A172 (cell line): ENCODE measurements at regions not wholly inside any gene's neighbourhood (a gene's known extent, or its start where the extent isn't known, plus 50 kb on each side); places are given as distances from the start of the nearest gene placed in this dataset.
A peak's percentile ranks its signal among the peaks of the same experiment; 100 is the strongest.

Experiments used
- DNase-seq: peaks from one replicate; pipeline ENCODE4 v3.0.0-alpha.2; 2015; ENCODE audit warnings: low spot score

DNA sequence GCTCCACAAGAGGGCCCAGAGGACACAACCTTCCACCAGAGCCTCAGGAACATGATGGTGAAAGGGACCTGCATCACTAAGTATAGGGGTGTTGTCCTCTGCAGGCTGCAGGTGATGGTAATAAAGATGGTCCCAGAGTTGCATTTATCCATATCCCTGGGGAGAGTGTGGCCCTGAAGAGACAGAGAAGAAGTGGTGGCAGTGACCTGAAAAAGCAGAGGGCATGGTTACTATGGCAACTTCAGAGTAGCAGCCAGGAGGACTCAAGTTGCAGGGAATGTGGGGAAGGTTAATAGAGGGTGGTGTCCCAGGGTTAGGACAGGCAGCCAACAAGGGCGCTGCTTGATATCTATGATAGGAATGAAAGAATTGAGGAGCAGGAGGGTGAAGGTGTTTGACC lies 57.1 kb downstream of the HLA-A start:
- DNase-seq = no peak

DNA sequence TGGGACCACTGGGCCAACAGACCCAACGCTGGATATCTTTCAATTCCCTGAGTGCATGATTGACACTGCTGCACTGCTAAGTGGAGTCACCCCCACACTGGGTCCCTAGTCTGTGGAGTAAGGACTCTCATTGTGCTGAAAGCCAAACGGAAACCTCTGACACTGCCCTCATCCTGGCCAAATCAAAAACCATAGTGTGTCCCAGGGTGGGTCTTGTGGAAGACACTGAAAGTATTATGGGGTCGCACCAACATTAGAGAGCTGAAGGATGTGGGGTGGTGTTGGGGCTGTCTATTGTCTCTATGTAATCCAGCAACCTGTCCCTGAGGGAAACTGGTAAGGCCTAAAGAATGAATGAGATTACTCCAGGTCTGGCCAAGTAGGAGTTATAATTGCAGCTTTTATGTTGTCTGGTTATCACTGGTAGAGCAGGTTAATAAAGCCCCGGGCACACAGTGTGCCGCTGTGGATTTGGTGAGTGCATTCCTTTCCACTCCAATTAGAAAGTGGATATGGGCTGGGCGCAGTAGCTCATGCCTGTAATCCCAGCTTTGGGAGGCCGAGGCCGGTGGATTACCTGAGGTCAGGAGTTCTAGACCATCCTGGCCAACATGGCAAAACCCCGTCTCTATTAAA lies 57.9 kb downstream of the HLA-A start:
- no peak for DNase-seq

DNA sequence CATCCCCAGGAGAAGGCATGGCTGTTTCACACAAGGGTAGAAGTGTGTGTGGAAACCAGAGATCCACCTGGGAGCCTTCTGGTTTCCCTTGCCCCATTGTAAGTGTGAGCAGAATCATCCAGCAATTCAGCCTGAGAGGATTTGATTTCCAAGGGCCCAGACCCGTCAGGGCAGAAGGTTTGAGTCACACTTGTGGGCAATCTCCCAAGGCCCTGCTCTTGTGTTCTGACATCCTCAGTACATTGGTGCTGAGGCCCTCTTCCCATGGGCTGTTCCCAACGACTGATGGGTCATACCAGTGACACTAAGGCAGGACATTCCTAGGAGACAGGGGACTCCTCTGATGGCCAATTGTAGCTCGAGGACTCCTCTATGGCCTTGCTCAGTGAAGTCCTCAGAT lies 58.2 kb upstream of the POLR1H start:
- DNase-seq = peak; percentile 13

DNA sequence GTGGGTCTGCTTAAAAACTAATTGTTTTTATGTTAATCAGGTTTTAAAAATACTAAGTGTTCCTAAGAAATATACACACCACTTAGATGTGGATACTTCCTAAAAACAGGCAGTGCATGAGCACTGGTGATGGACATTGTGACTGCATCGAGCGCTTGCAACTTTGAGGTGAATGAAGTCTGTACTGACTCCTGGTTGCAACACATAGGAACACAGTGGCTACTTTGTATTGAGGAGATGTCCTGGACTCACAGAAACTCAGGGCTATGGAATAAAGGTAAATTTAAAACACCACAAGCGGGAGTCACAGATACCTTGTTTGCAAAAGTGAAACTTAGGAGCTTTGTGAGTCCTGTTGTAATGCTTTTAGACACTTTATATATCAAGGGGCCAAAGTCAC lies 55.6 kb upstream of the POLR1H start:
- no peak for DNase-seq

DNA sequence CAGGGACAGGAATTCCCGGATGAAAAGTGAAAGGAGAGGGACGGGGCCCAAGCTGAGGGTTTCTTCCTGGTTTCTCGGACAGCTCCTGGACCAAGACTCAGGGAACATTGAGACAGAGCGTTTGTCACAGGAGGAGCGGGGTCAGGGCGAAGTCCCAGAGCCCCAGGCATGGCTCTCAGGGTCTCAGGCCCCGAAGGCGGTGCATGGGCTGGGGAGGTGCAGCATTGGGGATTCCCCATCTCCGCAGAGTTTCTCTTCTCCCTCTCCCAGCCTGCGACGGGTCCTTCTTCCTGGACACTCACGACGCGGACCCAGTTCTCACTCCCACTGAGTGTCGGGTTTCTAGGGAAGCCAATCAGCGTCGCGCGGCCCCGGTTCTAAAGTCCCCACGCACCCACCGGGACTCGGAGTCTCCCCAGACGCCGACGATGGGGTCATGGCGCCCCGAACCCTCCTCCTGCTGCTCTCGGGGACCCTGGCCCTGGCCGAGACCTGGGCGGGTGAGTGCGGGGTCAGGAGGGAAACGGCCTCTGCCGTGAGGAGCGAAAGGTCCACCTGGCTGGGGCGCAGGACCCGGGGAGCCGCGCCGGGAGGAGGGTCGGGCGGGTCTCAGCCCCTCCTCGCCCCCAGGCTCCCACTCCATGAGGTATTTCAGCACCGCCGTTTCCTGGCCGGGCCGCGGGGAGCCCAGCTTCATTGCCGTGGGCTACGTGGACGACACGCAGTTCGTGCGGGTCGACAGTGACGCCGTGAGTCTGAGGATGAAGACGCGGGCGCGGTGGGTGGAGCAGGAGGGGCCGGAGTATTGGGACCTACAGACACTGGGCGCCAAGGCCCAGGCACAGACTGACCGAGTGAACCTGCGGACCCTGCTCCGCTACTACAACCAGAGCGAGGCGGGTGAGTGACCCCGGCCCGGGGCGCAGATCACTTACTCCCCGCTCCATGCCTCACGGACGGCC lies 54.6 kb upstream of the POLR1H start:
- no peak for DNase-seq

DNA sequence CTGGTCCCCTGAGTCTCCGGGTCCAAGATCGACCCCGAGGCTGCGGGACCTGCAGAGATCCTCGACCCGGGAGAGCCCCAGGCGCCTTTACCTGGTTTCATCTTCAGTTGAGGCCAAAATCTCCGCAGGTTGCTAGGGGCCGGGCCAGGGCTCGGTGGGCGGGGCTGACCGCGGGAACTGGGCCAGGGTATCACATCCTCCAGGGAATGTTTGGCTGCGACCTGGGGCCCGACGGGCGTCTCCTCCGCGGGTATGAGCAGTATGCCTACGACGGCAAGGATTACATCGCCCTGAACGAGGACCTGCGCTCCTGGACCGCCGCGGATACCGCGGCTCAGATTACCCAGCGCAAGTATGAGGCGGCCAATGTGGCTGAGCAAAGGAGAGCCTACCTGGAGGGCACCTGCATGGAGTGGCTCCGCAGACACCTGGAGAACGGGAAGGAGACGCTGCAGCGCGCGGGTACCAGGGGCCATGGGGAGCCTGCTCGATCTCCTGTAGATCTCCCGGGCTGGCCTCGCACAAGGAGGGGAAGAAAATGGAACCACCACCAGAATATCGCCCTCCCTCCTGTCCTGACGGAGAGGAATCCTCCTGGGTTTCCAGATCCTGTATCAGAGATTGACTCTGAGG lies 53.8 kb upstream of the POLR1H start:
- DNase-seq = no peak

DNA sequence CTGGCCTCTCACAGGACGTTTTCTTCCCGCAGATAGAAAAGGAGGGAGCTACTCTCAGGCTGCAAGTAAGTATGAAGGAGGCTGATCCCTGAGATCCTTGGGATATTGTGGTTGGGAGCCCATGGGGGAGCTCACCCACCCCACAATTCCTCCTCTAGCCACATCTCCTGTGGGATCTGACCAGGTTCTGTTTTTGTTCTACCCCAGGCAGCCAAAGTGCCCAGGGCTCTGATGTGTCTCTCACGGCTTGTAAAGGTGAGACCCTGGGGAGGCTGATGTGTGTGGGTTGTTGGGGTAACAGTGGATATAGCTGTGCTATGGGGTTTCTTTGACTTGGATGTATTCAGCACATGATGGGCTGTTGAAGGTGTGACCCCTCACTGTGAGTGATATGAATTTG lies 52.0 kb upstream of the POLR1H start:
- DNase-seq = no peak
